Breast epithelium (tissue), 4 donors: ENCODE measurements at regions not wholly inside any gene's neighbourhood (a gene's known extent, or its start where the extent isn't known, plus 50 kb on each side); places are given as distances from the start of the nearest gene placed in this dataset.
A peak's percentile ranks its signal among the peaks of the same experiment; 100 is the strongest.

Experiments used
- DNase-seq, 2 donors: peaks; one replicate each; pipeline ENCODE4 v3.0.0-alpha.2; 2019; ENCODE audit warnings: low spot score in 2 of 2
- H3K27ac ChIP-seq, 2 donors: fragments of 200-600 bp; sonication (generic) in 1 of 2; one replicate each; pipeline ENCODE4 v1.5.1; 2016 to 2019; ENCODE audit warnings: mild to moderate bottlenecking in 1 of 2
- H3K27me3 ChIP-seq, 2 donors: fragments of 200-600 bp; sonication (generic) in 1 of 2; one replicate each; pipeline versions ENCODE4 v1.5.1 to v1.6.0; 2017 to 2019; ENCODE audit warnings: control low read depth in 1 of 2, mild to moderate bottlenecking in 1 of 2
- H3K36me3 ChIP-seq: fragments of 200-600 bp; one replicate; pipeline ENCODE4 v1.5.1; 2019
- H3K4me1 ChIP-seq, 2 donors: fragments of 200-600 bp; sonication (generic); one replicate each; pipeline ENCODE4 v1.5.1; 2016 to 2019; ENCODE audit warnings: control low read depth in 1 of 2
- H3K4me3 ChIP-seq, 3 donors: fragments of 200-600 bp; sonication (generic); 1 replicate in 2 of 3; 2 replicates in 1 of 3; pipeline ENCODE4 v1.5.1; 2016 to 2019; ENCODE audit warnings: mild to moderate bottlenecking in 3 of 3, moderate library complexity in 2 of 3
- H3K9me3 ChIP-seq, 2 donors: fragments of 200-600 bp; sonication (generic) in 1 of 2; one replicate each; pipeline ENCODE4 v1.5.1; 2016 to 2019; ENCODE audit warnings: control low read depth in 1 of 2
- CTCF ChIP-seq, 3 donors: fragments of 450-650 bp; IDR thresholded peaks; one replicate each; pipeline ENCODE4 v1.5.1; 2016 to 2017; ENCODE audit warnings: antibody characterized with exemption in 3 of 3, mild to moderate bottlenecking in 3 of 3, moderate library complexity in 3 of 3
- POLR2A ChIP-seq: fragments of 450-650 bp; IDR thresholded peaks from one replicate; pipeline ENCODE4 v1.6.1; 2016; ENCODE audit warnings: antibody characterized with exemption, mild to moderate bottlenecking, moderate library complexity
- POLR2AphosphoS5 ChIP-seq, 3 donors: sonication (generic); formaldehyde crosslinking; IDR thresholded peaks; one replicate each; pipeline ENCODE4 v1.6.1; 2017; ENCODE audit warnings: antibody characterized with exemption in 3 of 3
- intact Hi-C: fragments of 100-400 bp; cut with DNase I; formaldehyde crosslinking; loops from one replicate; pipeline ENCODE4 v1.15.1; 2023; ENCODE audit warnings: low total_unique reads

GRCh38 chrX:20529301-20529700 is 262.6 kb upstream of the RPS6KA3 start:
- H3K4me3 ChIP-seq = no peak overlapping the region
- DNase-seq = no peak
- H3K9me3 ChIP-seq = no peaks in the 10 kb centered on the region
- H3K4me1 ChIP-seq = no peaks in the 10 kb centered on the region
- H3K27me3 ChIP-seq = peaks cover 0 to 55% of the 10 kb centered on the region in 2 donors
- no peak overlapping the region for H3K27ac ChIP-seq
- H3K36me3 ChIP-seq = no peaks in the 10 kb centered on the region
- TF ChIP-seq POLR2A (no peak), POLR2AphosphoS5 (IDR thresholded peaks at IDR 0.05) (no peak), CTCF (IDR thresholded peaks at IDR 0.05) (no peak)
- intact Hi-C loops = no loop called here

GRCh38 chrX:20527558-20528011 is 260.9 kb upstream of the RPS6KA3 start:
- H3K9me3 ChIP-seq = no peaks in the 10 kb centered on the region
- TF ChIP-seq POLR2AphosphoS5 (IDR thresholded peaks at IDR 0.05) (no peak), CTCF (IDR thresholded peaks at IDR 0.05) (peak; percentile 50 to 74 (median 60))
- no peaks in the 10 kb centered on the region for H3K4me1 ChIP-seq
- no peaks in the 10 kb centered on the region for H3K36me3 ChIP-seq
- DNase-seq = no peak
- H3K27ac ChIP-seq = no peak overlapping the region
- H3K4me3 ChIP-seq = no peak overlapping the region
- intact Hi-C loops = no loop called here
- H3K27me3 ChIP-seq = peaks cover 0 to 41% of the 10 kb centered on the region in 2 donors

- TF ChIP-seq POLR2A (no peak), POLR2AphosphoS5 (IDR thresholded peaks at IDR 0.05) (no peak), CTCF (IDR thresholded peaks at IDR 0.05) (no peak)
- intact Hi-C loops = no loop called here
- Histone ChIP-seq H3K4me1 (no peaks in the 10 kb centered on the region), H3K27me3 (peaks cover 0 to 36% of the 10 kb centered on the region in 2 donors), H3K36me3 (no peaks in the 10 kb centered on the region), H3K27ac (no peak overlapping the region), H3K9me3 (no peaks in the 10 kb centered on the region), H3K4me3 (no peak overlapping the region)
- DNase-seq = no peak
These were observed 260.3 kb upstream of the RPS6KA3 start for GRCh38 chrX:20527041-20527440.

- no peaks in the 10 kb centered on the region for H3K4me1 ChIP-seq
- no peak for TF ChIP-seq CTCF (IDR thresholded peaks at IDR 0.05)
- TF ChIP-seq POLR2A = no peak
- TF ChIP-seq POLR2AphosphoS5 (IDR thresholded peaks at IDR 0.05) = no peak
These were observed 257.1 kb upstream of the RPS6KA3 start for GRCh38 chrX:20523626-20524312.

GRCh38 chrX:20522420-20522819 is 255.7 kb upstream of the RPS6KA3 start:
- no peak overlapping the region for H3K27ac ChIP-seq
- H3K4me1 ChIP-seq = no peaks in the 10 kb centered on the region
- DNase-seq = no peak
- TF ChIP-seq CTCF (IDR thresholded peaks at IDR 0.05) = no peak
- intact Hi-C loops = no loop called here
- H3K4me3 ChIP-seq = no peak overlapping the region
- peaks cover 0 to 28% of the 10 kb centered on the region in 2 donors for H3K27me3 ChIP-seq
- H3K9me3 ChIP-seq = no peaks in the 10 kb centered on the region
- no peaks in the 10 kb centered on the region for H3K36me3 ChIP-seq

More at GRCh38 chrX:20523626-20524312, 257.1 kb upstream of the RPS6KA3 start:
- Histone ChIP-seq H3K36me3 (no peaks in the 10 kb centered on the region), H3K4me3 (no peak overlapping the region), H3K27me3 (peaks cover 0 to 25% of the 10 kb centered on the region in 2 donors), H3K9me3 (no peaks in the 10 kb centered on the region), H3K27ac (no peak overlapping the region)
- intact Hi-C loops = no loop called here
- DNase-seq = no peak
